B cell (primary cell): ENCODE measurements at regions not wholly inside any gene's neighbourhood (a gene's known extent, or its start where the extent isn't known, plus 50 kb on each side); places are given as distances from the start of the nearest gene placed in this dataset.

Experiments used
- ATAC-seq: fragments of 200-7000 bp; cut with Tn5 transposase; one replicate; pipeline ENCODE4 v1.10.0; 2021; ENCODE audit warnings: low read depth, mild to moderate bottlenecking, moderate number of reproducible peaks, moderate library complexity
- CTCF ChIA-PET: fragments of 350-600 bp; sonication (Branson Sonifier 250); formaldehyde crosslinking; loops from one replicate; lab custom pipeline; 2021; ENCODE audit warnings: antibody characterized with exemption, inconsistent platforms; lab: Charles Lee
- POLR2A ChIA-PET: fragments of 350-600 bp; sonication (Branson Sonifier 250); formaldehyde crosslinking; loops from one replicate; lab custom pipeline; 2021; ENCODE audit warnings: antibody characterized with exemption; lab: Charles Lee
- DNase-seq: peaks from one replicate; pipeline ENCODE4 v3.0.0; 2013
- H2AFZ ChIP-seq: 2 replicates; pipeline ENCODE4 v1.6.1; 2012; ENCODE audit warnings: mild to moderate bottlenecking, low read depth, low read length; ENCODE audit not compliant: insufficient read depth, poor library complexity, severe bottlenecking
- H3K27ac ChIP-seq, 2 donors: 1 replicate in 1 of 2; 2 replicates in 1 of 2; pipeline ENCODE4 v1.5.1; 2012 to 2013; ENCODE audit warnings: low read length in 2 of 2, mild to moderate bottlenecking in 2 of 2, moderate library complexity in 1 of 2
- H3K27me3 ChIP-seq, 4 experiments: fragments of 200-600 bp in 1 of 4; sonication (generic) in 1 of 4; replicated peaks in 1 of 4; 1 replicate in 2 of 4; 2 replicates in 2 of 4; pipeline versions ENCODE4 v1.6.1 to v1.7.0; 2013 to 2016; ENCODE audit warnings: low read length in 3 of 4, mild to moderate bottlenecking in 2 of 4, mixed read lengths in 1 of 4, moderate library complexity in 1 of 4; ENCODE audit not compliant: insufficient read depth in 4 of 4, control insufficient read depth in 3 of 4; ENCODE audit errors: control extremely low read depth in 1 of 4
- H3K36me3 ChIP-seq, 2 experiments: replicated peaks in 1 of 2; 1 replicate in 1 of 2; 2 replicates in 1 of 2; pipeline versions ENCODE4 v1.6.1 to v1.7.1; 2013; ENCODE audit warnings: low read length in 1 of 2; ENCODE audit not compliant: insufficient read depth in 2 of 2, control insufficient read depth in 1 of 2; ENCODE audit errors: control extremely low read depth in 1 of 2, extremely low read depth in 1 of 2
- H3K4me1 ChIP-seq, 2 donors: fragments of 200-600 bp in 1 of 2; sonication (generic) in 1 of 2; 1 replicate in 1 of 2; 2 replicates in 1 of 2; pipeline versions ENCODE4 v1.5.1 to v1.6.1; 2013 to 2017; ENCODE audit warnings: low read length in 2 of 2; ENCODE audit not compliant: control insufficient read depth in 2 of 2, insufficient read depth in 2 of 2
- H3K4me2 ChIP-seq: replicated peaks from 2 replicates; pipeline ENCODE3; 2012; ENCODE audit warnings: mild to moderate bottlenecking, low read depth, low read length; ENCODE audit not compliant: poor library complexity, severe bottlenecking
- H3K4me3 ChIP-seq, 5 experiments: fragments of 200-600 bp in 1 of 5; sonication (generic) in 1 of 5; 1 replicate in 3 of 5; 2 replicates in 2 of 5; pipeline versions ENCODE4 v1.5.1 to v1.7.0; 2011 to 2016; ENCODE audit warnings: low read length in 4 of 5, mild to moderate bottlenecking in 4 of 5, low read depth in 2 of 5, control low read depth in 1 of 5, moderate library complexity in 1 of 5; ENCODE audit not compliant: insufficient read depth in 1 of 5; ENCODE audit errors: control extremely low read depth in 1 of 5, extremely low read depth in 1 of 5
- H3K79me2 ChIP-seq: fragments of 200-600 bp; sonication (generic); one replicate; pipeline ENCODE4 v1.6.0; 2016; ENCODE audit warnings: low read length; ENCODE audit not compliant: control insufficient read depth, insufficient read depth
- H3K9ac ChIP-seq: fragments of 200-600 bp; sonication (generic); 2 replicates; pipeline ENCODE4 v1.6.1; 2017; ENCODE audit warnings: mild to moderate bottlenecking, low read length, moderate library complexity
- H3K9me3 ChIP-seq, 3 donors: one replicate each; pipeline versions ENCODE4 v1.6.1 to v1.7.1; 2013; ENCODE audit warnings: low read length in 2 of 3; ENCODE audit not compliant: control insufficient read depth in 2 of 3, insufficient read depth in 1 of 3; ENCODE audit errors: control extremely low read depth in 1 of 3
- H4K20me1 ChIP-seq: 2 replicates; pipeline ENCODE4 v1.6.0; 2012; ENCODE audit warnings: mild to moderate bottlenecking, low read length; ENCODE audit not compliant: insufficient read depth, control insufficient read depth, poor library complexity, severe bottlenecking
- H3K27ac Mint-ChIP-seq: one replicate; pipeline ENCODE4 v1.8.0; 2021; ENCODE audit warnings: mixed read lengths
- H3K27me3 Mint-ChIP-seq: one replicate; pipeline ENCODE4 v1.8.0; 2021; ENCODE audit warnings: mixed read lengths
- H3K4me1 Mint-ChIP-seq: one replicate; pipeline ENCODE4 v1.8.0; 2021; ENCODE audit warnings: mixed read lengths
- H3K4me3 Mint-ChIP-seq: one replicate; pipeline ENCODE4 v1.8.0; 2021; ENCODE audit warnings: mixed read lengths
- H3K9me3 Mint-ChIP-seq: one replicate; pipeline ENCODE4 v1.8.0; 2022; ENCODE audit warnings: mixed read lengths; ENCODE audit not compliant: insufficient read depth
- EZH2 ChIP-seq: IDR thresholded peaks from 2 replicates; pipeline ENCODE4 v1.6.1; 2012; ENCODE audit warnings: borderline replicate concordance, low read depth, mild to moderate bottlenecking, moderate library complexity, low read length; ENCODE audit not compliant: insufficient read depth, poor library complexity, severe bottlenecking
- WGBS: methylation state at CpG from one replicate; pipeline ENCODE4 v1.1.5; 2013; ENCODE audit warnings: missing lambda C conversion rate; ENCODE audit not compliant: insufficient coverage; 5-methylcytosine and 5-hydroxymethylcytosine counted together
- intact Hi-C: fragments of 100-400 bp; cut with micrococcal nuclease; formaldehyde crosslinking; loops from one replicate; pipeline ENCODE4 v1.10.0; 2022
- TF ChIP-seq, protein P1 (sequence below): fragments of 200-600 bp; IDR thresholded peaks from one replicate; pipeline ENCODE4 v1.8.0; 2022; ENCODE audit warnings: antibody characterized with exemption, mild to moderate bottlenecking

DNA sequence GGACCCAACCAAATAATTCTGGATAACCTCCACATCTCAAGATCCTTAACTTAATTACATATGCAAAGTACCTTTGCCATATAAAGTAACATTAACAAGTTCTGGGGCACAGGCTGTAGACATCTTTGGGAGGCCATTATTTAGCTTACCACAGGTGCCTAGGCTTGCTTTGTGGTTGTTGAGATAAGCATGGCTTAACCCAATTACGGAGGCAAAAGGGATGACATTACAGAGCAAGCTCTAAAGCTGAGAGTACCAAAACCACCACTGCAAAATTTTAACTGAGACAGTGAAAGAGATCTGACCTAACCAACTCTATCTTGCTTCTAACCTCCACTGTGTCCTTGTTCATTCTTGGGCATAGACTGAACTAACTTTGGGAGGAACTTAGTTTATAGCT lies 502.9 kb upstream of the ATXN8OS start:
- CTCF ChIA-PET, result no interaction called here
- POLR2A ChIA-PET, result no interaction called here
- no peaks in the 10 kb centered on the region for H3K79me2 ChIP-seq
- H2AFZ ChIP-seq, result no peak overlapping the region
- H3K9me3 ChIP-seq, result peaks cover 0 to 12% (median 1%) of the 10 kb centered on the region in 3 donors
- Mint-ChIP-seq H3K4me1 (no peaks in the 10 kb centered on the region), H3K9me3 (peaks cover 2% of the 10 kb centered on the region), H3K27me3 (no peaks in the 10 kb centered on the region), H3K27ac (no peak overlapping the region), H3K4me3 (no peak overlapping the region)
- no peaks in the 10 kb centered on the region for H3K27me3 ChIP-seq
- H3K4me1 ChIP-seq, result no peaks in the 10 kb centered on the region
- H3K36me3 ChIP-seq, result no peaks in the 10 kb centered on the region
- no peak overlapping the region for H3K4me2 ChIP-seq
- no peak for DNase-seq
- WGBS, result no CpG with 5 or more reads among the region's 1 CpG
- no peak for ATAC-seq
- H4K20me1 ChIP-seq, result no peaks in the 10 kb centered on the region
- intact Hi-C loops, result no loop called here
- H3K9ac ChIP-seq, result no peak overlapping the region
- TF ChIP-seq EZH2, result no peak
- TF ChIP-seq, protein P1, sequence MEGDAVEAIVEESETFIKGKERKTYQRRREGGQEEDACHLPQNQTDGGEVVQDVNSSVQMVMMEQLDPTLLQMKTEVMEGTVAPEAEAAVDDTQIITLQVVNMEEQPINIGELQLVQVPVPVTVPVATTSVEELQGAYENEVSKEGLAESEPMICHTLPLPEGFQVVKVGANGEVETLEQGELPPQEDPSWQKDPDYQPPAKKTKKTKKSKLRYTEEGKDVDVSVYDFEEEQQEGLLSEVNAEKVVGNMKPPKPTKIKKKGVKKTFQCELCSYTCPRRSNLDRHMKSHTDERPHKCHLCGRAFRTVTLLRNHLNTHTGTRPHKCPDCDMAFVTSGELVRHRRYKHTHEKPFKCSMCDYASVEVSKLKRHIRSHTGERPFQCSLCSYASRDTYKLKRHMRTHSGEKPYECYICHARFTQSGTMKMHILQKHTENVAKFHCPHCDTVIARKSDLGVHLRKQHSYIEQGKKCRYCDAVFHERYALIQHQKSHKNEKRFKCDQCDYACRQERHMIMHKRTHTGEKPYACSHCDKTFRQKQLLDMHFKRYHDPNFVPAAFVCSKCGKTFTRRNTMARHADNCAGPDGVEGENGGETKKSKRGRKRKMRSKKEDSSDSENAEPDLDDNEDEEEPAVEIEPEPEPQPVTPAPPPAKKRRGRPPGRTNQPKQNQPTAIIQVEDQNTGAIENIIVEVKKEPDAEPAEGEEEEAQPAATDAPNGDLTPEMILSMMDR, result no peak
- H3K4me3 ChIP-seq, result no peak overlapping the region
- H3K27ac ChIP-seq, result no peak overlapping the region

- intact Hi-C loops, result no loop called here
- H3K9me3 ChIP-seq, result peaks cover 0 to 12% (median 1%) of the 10 kb centered on the region in 3 donors
- no peaks in the 10 kb centered on the region for H3K4me1 Mint-ChIP-seq
Observed at GRCh38 chr13:69603144-69603853, 504.3 kb upstream of the ATXN8OS start.

More at GRCh38 chr13:69603144-69603853, 504.3 kb upstream of the ATXN8OS start:
- Mint-ChIP-seq H3K4me3 (no peak overlapping the region), H3K27ac (no peak overlapping the region), H3K9me3 (peaks cover 2% of the 10 kb centered on the region), H3K27me3 (no peaks in the 10 kb centered on the region)
- no peaks in the 10 kb centered on the region for H3K36me3 ChIP-seq
- H3K4me3 ChIP-seq, result no peak overlapping the region
- H2AFZ ChIP-seq, result no peak overlapping the region
- TF ChIP-seq, protein P1, result no peak
- no peak for TF ChIP-seq EZH2
- DNase-seq (no peak), ATAC-seq (no peak)
- H3K4me1 ChIP-seq, result no peaks in the 10 kb centered on the region
- ChIA-PET CTCF (no interaction called here), POLR2A (no interaction called here)
- H3K4me2 ChIP-seq, result no peak overlapping the region
- no peaks in the 10 kb centered on the region for H4K20me1 ChIP-seq
- no peaks in the 10 kb centered on the region for H3K79me2 ChIP-seq
- WGBS, result 95% methylated on average over 2 of the region's 3 CpGs
- H3K27me3 ChIP-seq, result no peaks in the 10 kb centered on the region
- no peak overlapping the region for H3K9ac ChIP-seq
- H3K27ac ChIP-seq, result no peak overlapping the region
